ENCODE measurements at regions not wholly inside any gene's neighbourhood (a gene's known extent, or its start where the extent isn't known, plus 50 kb on each side); places are given as distances from the start of the nearest gene placed in this dataset.

DNA sequence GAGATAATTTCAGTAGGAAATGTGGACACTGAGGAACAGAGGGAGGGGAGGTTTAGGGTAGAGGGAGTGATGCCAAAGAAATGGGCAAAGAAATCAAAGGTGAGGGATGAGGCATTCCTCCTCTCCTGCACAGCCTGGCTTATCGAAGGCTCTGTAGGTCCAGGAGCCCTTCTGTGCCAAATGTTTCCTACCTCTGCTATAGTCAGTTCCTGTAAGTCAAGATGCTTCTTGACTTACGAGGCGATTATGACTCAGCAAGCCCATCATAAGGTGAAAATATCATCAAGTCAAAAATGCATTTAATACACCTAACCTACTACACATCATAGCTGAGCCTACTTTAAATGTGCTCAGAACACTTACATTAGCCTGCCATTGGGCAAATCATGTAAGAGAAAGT is 60.0 kb upstream of the ARHGAP24 start:
- TF ChIP-seq, protein P1, sequence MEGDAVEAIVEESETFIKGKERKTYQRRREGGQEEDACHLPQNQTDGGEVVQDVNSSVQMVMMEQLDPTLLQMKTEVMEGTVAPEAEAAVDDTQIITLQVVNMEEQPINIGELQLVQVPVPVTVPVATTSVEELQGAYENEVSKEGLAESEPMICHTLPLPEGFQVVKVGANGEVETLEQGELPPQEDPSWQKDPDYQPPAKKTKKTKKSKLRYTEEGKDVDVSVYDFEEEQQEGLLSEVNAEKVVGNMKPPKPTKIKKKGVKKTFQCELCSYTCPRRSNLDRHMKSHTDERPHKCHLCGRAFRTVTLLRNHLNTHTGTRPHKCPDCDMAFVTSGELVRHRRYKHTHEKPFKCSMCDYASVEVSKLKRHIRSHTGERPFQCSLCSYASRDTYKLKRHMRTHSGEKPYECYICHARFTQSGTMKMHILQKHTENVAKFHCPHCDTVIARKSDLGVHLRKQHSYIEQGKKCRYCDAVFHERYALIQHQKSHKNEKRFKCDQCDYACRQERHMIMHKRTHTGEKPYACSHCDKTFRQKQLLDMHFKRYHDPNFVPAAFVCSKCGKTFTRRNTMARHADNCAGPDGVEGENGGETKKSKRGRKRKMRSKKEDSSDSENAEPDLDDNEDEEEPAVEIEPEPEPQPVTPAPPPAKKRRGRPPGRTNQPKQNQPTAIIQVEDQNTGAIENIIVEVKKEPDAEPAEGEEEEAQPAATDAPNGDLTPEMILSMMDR (IDR thresholded peaks at IDR 0.05; ENCODE audit: insufficient read depth, low read length, poor library complexity, severe bottlenecking), result no peak
- TF ChIP-seq EZH2phosphoT487 (conservative IDR thresholded peaks at IDR 0.05; ENCODE audit: low read length), result no peak

All from SU-DHL-6 (cell line).